Stimulated activated CD8-positive, alpha-beta memory T cell treated with anti-CD3 and anti-CD28 coated beads, Interleukin-4, amount 100 ng/mL, for 24 hours (primary cell): ENCODE measurements at regions not wholly inside any gene's neighbourhood (a gene's known extent, or its start where the extent isn't known, plus 50 kb on each side); places are given as distances from the start of the nearest gene placed in this dataset.

ENCODE experiments used
- DNase-seq: peaks from one replicate; pipeline ENCODE4 v3.0.0-alpha.2; 2020; ENCODE audit warnings: low read depth

- no peak for DNase-seq
Measured at GRCh38 chr10:10589540-10590303, 427.9 kb upstream of the CELF2 start.

- no peak for DNase-seq
Measured at GRCh38 chr10:10591715-10592341, 425.8 kb upstream of the CELF2 start.

GRCh38 chr10:10596256-10596655, 421.4 kb upstream of the CELF2 start:
- DNase-seq = no peak

- DNase-seq = no peak
Measured at GRCh38 chr10:10598297-10598696, 419.4 kb upstream of the CELF2 start.

- DNase-seq = no peak
Measured at GRCh38 chr10:10600004-10600403, 417.7 kb upstream of the CELF2 start.

GRCh38 chr10:10605551-10606081, 412.1 kb upstream of the CELF2 start:
- no peak for DNase-seq

- DNase-seq = no peak
Measured at GRCh38 chr10:10609379-10609955, 408.2 kb upstream of the CELF2 start.

- no peak for DNase-seq
Measured at GRCh38 chr10:10610171-10610570, 407.5 kb upstream of the CELF2 start.

- DNase-seq = no peak
Measured at GRCh38 chr10:10612151-10612550, 405.5 kb upstream of the CELF2 start.

GRCh38 chr10:10613656-10614244, 403.9 kb upstream of the CELF2 start:
- DNase-seq = no peak

GRCh38 chr10:10617686-10618085, 400.0 kb upstream of the CELF2 start:
- DNase-seq = no peak

- no peak for DNase-seq
Measured at GRCh38 chr10:10618139-10618538, 399.5 kb upstream of the CELF2 start.

GRCh38 chr10:10623958-10624566, 393.6 kb upstream of the CELF2 start:
- no peak for DNase-seq

- no peak for DNase-seq
Measured at GRCh38 chr10:10624567-10624962, 393.1 kb upstream of the CELF2 start.

- no peak for DNase-seq
Measured at GRCh38 chr10:10625491-10625890, 392.2 kb upstream of the CELF2 start.

GRCh38 chr10:10626734-10627133, 390.9 kb upstream of the CELF2 start:
- DNase-seq = no peak

GRCh38 chr10:10627414-10627813, 390.3 kb upstream of the CELF2 start:
- no peak for DNase-seq

GRCh38 chr10:10629512-10629911, 388.2 kb upstream of the CELF2 start:
- DNase-seq = no peak

- DNase-seq = no peak
Measured at GRCh38 chr10:10630281-10630680, 387.4 kb upstream of the CELF2 start.

GRCh38 chr10:10630782-10631181, 386.9 kb upstream of the CELF2 start:
- no peak for DNase-seq

- no peak for DNase-seq
Measured at GRCh38 chr10:10642189-10642588, 375.5 kb upstream of the CELF2 start.

GRCh38 chr10:10642751-10643150, 374.9 kb upstream of the CELF2 start:
- DNase-seq = no peak
